GM19463 (cell line): ENCODE measurements at regions not wholly inside any gene's neighbourhood (a gene's known extent, or its start where the extent isn't known, plus 50 kb on each side); places are given as distances from the start of the nearest gene placed in this dataset.

Source experiments
- ATAC-seq: cut with Tn5 transposase; IDR thresholded peaks from one replicate; pipeline ENCODE4 v1.9.1; 2021; ENCODE audit warnings: mild to moderate bottlenecking, moderate library complexity; ENCODE audit not compliant: unreplicated experiment

DNA sequence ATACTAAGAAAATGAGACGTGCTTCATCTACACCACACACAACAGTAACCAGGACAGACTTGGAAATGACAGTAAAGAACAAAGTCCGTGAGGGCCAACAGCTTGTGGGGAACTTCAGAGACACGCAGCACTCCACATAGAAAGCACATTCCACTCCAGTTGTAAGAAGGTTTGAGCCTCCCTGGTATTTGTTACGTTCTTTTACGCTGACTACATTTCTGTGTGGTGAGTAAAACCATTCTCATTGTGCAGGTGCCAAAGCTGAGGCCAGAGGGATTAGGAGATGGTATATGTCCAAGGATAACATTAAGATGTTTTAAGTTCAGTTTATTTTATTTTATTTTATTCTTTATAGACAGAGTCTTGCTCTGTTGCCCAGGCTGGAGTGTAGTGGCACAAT lies 1189.9 kb downstream of the UQCRFS1 start:
- ATAC-seq: no peak

- no peak for ATAC-seq
Observed at GRCh38 chr19:28022506-28022905, 1190.4 kb downstream of the UQCRFS1 start.

GRCh38 chr19:28021259-28022185 lies 1191.4 kb downstream of the UQCRFS1 start:
- no peak for ATAC-seq

- ATAC-seq: no peak
Observed at GRCh38 chr19:28020619-28021258, 1192.2 kb downstream of the UQCRFS1 start.

- no peak for ATAC-seq
Observed at GRCh38 chr19:28019901-28020300, 1193.0 kb downstream of the UQCRFS1 start.

DNA sequence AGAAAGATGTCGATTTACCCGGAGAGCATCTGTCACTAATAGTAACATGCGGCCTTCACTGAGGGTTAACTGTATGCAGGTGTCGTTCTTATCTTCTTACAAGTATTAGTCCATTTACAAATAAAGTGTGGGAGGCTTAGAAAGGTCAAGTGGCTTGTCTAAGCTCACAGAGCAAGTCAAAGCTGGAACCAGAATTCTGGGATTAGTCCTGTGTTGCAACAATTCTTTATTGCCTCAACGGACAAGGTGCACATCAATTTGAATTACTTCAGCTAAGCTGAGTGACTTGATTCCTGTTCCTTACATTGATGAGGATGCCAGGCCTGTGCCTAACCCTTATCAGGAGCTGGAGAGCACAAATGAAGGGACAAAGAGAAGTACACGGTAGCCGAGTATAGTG lies 1193.6 kb downstream of the UQCRFS1 start:
- ATAC-seq: no peak

DNA sequence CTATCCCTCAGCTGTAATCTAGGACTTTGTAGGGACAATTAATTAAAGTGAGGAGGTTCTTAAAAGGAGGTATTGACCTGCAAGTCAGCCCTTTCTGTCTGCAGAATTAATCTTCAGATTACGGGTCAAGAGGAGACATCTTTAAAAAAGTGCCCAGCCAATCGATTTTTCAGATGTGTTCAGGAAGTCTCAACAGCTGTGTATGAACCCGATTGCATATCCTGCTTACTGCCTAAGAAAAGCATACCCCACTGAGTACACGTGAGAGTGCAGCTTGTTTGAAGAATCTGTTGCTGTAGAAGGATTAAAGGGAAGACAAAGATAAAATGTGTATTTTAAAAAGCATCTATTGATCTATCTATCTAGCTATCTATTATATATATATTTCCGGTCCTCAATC lies 1194.5 kb downstream of the UQCRFS1 start:
- no peak for ATAC-seq

- no peak for ATAC-seq
Observed at GRCh38 chr19:28014615-28015405, 1198.1 kb downstream of the UQCRFS1 start.

DNA sequence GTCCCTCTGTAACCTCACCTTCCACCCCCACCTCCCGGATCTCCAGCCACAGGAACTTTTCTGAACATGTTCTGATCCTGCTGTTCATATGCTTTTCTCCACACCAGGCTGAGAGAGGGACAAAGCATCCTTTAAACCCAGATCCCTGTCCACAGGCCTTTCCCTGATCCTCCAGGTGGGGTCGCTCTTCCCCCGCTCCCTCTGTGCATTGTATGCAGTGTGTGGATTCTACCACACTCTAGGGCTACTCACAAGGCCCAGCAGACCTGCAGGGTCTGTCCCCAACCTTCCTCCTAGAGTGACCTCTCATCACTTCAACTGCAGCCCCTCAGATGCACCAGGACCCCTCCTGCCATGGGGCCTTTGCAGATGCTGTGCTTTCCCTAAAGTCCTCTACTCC lies 1200.6 kb downstream of the UQCRFS1 start:
- no peak for ATAC-seq

DNA sequence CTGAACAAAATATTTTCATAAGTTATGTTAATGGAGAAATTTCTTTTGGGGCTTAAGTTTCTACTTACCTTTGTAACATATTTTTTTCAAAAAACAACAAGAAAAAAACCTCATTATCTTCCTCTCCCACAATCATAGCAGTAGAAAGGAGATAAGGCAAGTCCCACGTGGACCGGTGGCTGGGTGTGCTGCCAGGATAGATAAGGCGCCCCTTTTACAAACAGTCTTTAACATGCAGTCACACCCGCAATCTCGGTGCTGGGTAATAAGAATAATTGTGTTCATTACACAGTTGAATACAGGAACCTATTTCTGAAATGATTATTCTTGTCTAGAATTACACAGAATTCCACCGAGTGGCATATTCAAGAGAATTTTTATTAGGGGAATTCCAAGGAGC lies 1202.3 kb downstream of the UQCRFS1 start:
- ATAC-seq: no peak

- no peak for ATAC-seq
Observed at GRCh38 chr19:28009696-28010095, 1203.3 kb downstream of the UQCRFS1 start.

DNA sequence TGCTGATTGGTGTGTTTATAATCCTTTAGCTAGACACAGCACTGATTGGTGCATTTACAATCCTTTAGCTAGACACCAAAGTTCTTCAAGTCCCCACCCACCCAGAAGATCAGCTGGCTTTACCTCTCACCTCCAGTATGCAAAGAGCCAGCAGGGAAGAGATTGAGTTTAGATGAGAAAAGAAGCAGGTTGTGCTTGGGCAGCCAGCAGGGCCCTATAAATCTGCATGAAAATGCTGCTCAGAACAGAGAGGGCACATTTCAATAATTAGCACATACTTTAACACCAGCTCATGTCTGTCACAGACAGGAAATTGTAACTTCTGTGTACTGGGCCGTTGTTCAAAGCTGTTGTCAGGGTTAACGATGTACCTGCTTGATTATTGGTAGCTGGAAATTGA lies 1204.3 kb downstream of the UQCRFS1 start:
- no peak for ATAC-seq

DNA sequence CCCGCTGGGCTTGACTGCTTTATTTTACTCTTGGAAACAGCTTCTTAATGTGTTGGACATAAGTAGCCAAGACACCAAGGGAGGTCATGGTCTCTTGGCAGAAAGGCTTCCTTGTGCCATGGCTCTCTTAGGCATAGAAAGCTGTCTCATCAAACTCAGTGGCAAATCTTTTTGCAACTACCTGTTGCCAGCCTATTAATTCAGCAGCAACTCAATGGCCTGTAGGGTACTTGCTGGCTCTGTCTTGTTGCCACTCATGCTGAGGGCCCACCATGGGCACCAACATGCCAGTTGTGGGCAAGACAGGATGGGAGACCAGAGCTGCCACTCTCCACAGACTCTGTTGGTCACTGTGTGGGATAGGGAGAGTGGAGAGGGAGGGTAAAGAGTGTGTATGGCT lies 1209.4 kb downstream of the UQCRFS1 start:
- no peak for ATAC-seq

- no peak for ATAC-seq
Observed at GRCh38 chr19:27997069-27997468, 1215.9 kb downstream of the UQCRFS1 start.

DNA sequence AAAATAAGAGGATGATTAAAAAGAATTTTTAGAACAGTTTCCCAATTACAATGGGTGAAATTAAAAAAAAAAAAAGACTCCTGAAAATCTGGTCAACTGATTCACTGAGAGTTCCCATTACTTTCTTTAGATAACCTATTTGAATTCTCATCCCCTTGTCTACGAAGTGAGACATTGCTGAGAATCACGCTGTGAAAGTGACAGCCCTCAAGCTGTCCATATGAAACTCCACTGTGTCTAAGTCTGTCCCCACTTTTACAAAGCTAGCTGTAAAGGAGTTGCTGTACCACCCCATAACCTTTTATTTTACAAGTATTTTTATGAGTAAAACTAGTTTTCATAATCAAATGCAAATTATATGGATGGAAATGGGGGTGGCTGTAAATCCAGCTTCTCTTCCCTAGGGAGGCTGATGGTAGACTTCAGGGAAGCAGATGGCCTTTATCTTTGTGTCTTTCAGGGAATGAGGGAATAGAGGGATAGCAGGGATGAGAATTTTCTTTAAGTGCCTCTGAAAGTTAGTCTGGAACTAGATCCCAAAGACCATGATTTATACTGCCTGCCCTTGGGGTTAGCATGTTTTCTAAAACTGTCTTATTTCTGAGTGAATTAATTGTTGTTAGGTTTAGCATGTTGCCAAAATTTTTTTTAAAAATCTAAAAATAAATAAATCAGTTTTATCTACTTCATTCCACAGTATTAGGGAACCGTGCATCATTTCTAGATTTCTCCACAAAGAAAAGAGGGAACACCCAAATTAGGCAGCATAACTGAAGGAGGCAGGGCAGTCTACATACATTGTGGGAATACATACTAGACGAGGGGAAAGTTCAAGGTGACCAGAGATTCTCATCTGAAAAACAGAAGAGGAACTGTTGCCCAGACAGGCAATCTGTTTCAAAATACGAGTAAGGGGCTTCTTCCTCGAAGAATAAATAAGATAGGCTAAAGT lies 1219.1 kb downstream of the UQCRFS1 start:
- ATAC-seq: no peak

- no peak for ATAC-seq
Observed at GRCh38 chr19:27986299-27986698, 1226.7 kb downstream of the UQCRFS1 start.

DNA sequence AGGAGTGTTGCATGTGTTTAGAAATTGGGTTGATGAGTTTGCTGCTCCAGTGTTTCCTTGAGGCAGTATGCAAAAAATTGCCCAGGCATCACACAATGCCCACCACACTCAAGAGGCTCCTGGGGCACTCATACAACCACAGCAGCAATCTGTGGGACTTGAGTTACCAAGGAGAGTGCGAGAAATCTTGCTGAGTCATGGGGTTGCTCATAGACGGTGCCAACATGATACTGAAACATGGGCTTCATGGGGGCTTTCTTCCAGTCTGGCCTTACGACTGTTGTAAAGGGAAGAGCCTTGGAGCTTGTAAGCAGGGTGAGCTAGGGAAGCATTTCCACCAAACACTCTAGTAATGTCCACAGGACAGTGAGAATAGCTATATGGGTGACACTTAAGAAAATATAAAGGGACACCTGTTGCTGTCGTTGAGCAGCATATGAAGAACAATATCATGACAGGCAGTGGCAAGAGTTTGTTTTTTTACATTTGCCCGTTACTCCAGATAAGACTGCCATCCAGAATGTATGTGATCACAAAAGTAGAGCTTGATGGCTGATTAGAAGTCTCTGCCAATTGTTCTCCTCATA lies 1237.4 kb downstream of the UQCRFS1 start:
- no peak for ATAC-seq

DNA sequence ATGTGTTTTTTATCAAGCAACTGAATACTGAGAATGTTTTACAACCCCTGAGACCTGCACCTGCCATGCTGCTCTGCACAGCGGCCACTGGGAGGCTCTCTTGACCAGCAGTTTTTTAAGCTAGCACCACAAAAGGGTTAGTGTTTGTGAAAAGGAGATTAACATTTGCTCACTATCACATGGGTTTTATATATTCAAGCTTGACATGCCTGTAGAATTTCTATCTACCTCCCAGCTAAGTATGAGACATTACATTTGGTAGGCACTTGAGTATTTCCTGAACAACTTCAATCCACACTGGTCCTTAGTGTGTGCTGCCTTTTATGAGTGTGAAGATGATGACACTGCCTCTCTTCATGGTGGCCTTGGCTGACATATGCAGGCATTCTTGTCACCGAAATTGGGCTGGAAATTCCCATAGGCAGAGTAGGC lies 1238.9 kb downstream of the UQCRFS1 start:
- peak; percentile 68 for ATAC-seq

DNA sequence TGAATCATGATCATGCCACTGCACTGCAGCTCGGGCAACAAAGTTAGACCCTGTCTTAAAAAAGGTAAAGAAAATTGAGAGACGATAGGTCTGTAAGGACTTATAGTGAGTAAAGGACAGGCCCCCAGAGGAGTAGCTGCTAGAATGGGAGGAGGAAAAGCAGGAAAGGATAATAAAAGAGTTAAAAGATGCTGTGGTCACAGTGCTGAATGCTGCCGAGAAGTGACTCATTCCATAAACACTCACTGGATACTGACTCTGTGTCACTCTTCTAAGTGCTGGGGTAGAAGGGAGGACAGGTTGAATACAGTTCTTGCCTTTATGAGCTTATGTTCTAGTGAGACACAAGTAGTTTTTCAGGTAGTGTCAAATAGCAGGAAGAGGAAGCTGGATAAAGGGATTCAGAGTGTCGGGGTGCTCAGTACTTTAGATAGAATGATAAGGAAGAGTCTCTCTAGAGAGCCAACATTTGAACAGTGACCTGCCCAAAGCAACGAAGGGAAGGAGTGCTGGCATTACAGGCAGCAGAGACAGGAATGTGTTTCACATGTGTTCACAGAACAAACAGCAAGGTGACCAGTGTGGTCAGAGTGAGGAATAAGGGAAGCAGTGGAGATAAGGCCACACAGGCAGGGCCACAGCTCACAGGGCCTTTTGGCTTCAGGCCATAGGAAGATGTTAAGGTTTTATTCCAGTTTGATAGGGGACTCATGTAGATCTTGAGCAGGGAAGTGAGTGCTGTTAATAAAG lies 1240.5 kb downstream of the UQCRFS1 start:
- no peak for ATAC-seq
